ENCODE measurements at regions not wholly inside any gene's neighbourhood (a gene's known extent, or its start where the extent isn't known, plus 50 kb on each side); places are given as distances from the start of the nearest gene placed in this dataset.
A peak's percentile ranks its signal among the peaks of the same experiment; 100 is the strongest.
"Not testable (repeated sequence)": the region's sequence is repeated elsewhere in the genome, so short reads cannot be mapped to it uniquely, and the experiment has no call there.

DNA sequence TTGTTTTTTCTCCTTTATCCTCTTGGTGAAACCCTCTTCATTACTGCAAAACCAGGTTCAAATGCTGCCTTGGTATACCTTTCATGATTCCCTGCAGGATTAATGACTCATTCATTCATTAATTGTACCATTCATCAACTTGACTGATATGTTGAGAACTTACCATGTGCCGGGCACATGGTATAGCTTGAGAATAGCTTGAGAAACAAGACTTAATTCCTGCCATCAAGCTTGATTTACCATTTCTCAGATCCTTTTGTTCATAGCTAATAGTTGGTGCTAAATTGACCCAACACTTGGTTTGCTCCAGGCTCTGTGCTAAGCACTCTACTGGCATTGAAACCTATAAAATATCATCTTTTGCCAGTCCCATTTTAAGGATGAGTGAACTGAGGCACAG, 165.7 kb downstream of the YIPF5 start:
- no peak for DNase-seq

DNA sequence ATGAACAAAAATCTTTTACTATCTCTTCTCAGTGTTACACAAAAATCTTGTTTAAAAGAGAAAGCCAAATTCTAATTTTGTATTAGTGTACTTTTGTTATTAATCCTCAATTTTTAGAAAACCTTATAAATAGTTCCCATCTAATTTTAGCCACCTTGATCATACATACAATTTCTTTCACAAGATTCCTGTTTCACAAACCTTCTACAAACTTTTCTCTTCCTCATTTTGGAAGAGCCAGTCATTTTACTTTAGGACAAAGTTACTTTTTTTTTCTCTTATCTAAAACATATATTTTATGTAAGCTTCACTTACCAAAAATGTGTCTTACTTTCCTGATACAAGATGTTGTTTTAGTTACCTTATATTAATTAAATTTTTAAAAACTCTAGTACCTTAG, 161.3 kb downstream of the YIPF5 start:
- no peak for DNase-seq

DNA sequence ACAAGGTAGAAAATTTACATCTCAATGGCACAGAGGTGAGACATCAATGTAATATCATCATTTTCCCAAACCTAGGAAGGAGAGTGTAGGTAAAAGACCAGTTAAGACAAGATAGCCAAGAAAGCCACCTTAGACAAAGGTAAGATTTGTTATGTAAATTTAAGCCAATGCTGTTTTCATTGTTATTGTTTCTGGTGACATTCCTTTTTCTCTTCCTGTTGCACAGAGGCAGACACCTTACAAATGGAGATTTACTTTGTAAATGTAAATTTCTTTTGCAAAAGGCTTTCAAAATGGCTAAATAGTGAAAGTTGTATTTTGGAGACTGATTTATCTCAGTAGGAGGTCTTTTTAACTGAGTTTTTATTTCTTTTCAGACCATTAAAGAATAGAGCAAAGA, 159.1 kb downstream of the YIPF5 start:
- DNase-seq = no peak

DNA sequence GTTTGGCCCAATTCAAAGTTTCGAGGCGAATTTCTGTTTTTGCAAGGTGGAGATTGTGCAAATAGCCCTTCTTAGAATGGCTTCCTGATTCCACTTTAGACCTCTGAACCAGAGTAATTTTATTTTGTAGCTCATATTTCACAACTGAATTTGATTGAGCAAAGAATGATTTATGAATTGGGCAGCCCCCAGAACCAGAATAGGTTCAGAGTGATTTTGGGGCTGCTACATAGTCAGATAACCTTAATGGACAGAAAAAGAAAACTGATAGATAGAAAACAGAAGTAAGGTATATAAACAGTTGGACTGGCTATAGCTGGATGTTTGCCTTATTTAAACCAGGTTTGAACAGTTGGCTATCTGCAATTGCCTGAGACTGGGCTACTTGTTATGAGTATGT, 156.6 kb downstream of the YIPF5 start:
- no peak for DNase-seq

DNA sequence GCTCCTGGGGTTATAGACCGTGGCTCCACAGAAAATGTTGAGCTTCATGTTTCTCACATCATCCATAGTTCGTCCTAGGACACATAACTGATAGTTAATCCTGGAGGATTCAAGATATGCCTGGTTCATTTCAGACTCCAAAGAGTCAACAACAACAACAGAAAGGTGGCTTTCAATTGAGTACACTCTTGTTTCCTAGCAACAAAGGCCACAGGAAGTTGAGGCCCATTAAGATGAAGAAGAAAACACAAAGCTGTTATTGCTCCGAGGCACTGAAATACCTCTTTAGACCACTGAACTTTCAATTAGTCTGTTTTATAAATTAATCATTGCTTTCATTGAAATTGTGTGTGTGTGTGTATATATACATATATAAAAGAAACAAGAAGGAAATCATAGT, 154.5 kb downstream of the YIPF5 start:
- peak; percentile 37 for DNase-seq

DNA sequence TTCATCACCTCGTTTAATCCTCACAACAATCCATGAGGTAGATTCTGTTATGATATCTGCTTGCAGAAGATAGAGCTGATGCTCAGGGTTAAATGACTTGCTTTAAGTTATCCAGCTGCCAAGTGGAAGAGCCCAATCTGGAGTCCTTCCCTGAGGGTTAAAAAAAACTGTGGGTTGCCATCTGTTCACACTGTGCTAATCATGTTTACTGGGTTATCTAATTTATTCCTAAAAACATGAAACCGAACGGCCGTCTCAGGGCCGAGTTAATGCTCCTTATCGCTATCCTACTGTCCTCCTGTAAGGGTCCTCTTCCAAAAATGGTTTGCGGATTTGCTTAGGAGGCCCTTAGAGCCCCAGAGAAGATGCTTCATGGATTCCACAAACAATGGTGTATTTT, 153.3 kb downstream of the YIPF5 start:
- DNase-seq = no peak

DNA sequence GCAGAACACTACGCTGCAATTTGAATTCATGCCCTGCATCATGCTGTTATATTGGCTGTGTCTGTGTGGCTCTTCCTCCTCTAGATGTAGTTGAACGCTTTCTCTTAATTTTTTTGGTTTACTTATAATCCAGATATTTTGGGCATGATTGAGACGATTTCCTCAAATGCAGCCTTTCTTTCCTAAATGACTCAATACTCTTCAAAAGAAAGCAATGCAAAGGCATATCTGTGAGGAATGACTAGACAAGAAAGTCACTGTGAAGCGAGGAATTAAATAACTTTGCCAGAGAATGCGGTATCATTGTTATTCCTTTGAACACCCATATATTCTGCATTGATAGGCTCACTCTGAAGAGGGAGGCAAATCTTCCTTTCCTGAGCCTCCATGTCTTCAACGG, 152.8 kb downstream of the YIPF5 start:
- DNase-seq = no peak

DNA sequence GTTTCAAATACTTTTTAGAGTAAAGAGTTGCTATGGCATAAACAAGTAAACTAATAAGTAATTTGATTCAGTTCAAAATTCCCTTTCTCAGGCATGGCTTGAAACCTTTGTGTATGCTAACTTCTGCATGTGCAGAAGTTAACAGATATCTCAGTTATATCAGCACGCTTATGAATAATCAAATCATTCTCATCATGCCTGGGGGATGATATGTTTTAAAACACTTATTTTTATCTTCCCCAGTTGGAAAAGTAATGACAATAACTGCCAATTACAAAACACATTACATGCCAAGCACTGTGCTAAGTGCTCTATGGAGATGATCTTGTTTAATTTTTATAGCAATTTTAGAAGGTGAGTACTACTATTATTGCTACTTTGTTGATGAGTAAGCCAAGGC, 146.4 kb downstream of the YIPF5 start:
- DNase-seq = no peak

DNA sequence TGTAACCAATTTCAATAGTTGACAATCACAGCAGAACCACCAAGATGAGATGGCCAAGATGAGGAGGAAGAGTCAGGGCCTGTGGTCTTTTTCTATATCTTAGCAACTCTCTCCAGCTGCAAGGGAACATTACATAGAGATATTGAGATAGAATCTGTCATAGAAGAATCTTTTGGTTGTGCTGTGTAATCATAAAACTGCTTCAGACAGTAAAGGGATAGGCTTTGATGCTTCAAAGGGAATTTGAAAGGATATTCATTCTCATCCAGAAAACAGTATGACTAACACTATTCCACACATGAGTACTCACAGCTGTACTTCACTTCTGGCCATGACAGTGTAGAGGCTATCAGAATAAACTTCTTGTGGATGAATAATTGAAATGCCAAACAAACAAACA, 145.9 kb downstream of the YIPF5 start:
- DNase-seq = peak; percentile 28

DNA sequence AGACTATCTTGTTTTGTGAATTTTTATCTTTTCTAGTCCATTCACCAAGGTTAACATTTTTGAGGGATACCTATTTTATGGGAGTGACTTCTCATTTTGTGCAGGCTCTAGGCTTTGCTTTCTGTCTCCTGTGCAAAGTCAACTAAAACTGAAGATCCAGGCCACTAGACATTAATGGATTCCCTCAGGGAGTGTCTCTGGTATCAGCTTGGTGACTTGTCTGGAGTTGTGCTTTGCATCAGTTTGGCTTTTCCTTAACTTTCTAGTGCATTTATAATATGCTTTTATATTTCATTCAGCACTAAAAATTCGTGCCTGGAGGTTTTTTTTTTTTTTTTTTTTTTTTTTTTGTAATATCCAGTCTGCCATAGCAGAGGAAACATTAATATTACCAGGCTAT, 144.2 kb downstream of the YIPF5 start:
- no peak for DNase-seq

DNA sequence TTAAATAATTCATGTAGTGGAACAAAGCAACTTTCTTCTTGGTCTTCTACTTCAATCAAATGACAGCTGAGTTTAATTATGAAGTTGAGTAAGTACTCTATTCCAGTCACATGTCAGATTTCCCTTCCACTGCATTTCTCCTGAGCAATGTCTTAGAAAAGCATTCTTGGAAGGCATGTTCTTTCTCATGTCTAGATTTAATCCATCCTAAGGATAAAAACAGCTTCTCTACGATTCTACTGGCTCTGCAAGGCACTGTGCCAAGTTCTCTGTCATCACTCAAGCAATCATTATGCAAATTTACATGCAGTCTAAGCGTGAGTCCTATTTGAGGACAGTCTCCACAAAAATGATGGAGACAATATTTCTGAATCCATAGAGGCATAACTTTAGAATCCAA, 142.4 kb downstream of the YIPF5 start:
- DNase-seq = peak; percentile 56

DNA sequence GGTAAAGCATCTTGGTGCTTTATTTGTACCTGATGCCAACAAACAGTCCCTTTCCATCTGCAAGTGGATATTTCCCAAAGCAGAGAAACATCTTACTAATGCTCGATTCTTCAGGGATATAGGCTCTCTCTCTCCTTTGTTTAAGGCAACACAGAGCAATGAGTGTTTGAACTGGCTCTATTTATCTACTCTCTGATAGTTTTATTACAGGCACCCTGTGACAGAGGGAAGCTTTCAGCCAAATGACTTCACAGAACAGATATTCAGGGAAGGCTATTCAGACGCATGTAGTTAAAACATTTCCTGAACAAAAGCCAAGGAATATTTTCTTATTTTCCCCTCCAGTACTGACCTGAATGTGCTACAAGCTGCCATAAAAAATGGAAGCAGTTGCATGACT, 141.8 kb downstream of the YIPF5 start:
- peak; percentile 69 for DNase-seq

DNA sequence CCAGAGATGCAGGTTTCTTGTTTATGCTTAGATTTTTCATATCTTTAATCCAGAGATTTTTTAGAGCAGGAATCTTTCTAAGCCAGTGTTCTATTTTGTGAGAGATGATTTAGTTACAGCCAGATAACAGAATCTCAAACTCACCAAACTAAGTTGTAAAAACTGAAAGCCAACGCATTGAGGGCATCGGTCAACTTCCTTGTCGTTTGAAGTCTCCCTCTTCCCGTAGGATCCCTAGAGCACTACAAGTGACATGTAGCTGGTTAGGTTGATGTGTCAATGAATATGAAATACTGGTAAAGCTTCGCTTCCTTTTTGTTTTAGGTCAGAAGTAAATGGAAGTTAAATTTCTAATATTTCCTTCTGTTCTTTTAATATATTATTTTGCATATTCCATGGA, 139.6 kb downstream of the YIPF5 start:
- DNase-seq = no peak

DNA sequence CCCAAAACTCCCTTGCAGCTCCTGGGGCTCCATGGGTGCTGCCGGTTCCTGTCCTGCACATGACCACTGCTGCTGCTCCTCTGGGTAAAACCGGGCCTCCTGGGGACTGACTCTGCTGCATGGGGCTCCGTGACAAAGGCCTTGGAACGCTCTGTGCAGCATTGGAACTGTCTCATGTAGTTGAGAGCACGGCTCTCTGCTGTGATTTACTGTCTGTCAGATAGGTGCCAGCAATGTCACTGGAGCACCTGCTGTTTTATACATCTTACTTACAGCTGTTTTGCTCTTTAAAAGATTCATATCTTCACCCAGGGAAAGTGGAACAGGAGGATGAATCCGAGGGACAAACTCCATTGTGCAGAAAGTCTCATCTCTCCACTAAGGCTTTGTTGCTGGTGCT, 138.1 kb downstream of the YIPF5 start:
- DNase-seq = no peak

DNA sequence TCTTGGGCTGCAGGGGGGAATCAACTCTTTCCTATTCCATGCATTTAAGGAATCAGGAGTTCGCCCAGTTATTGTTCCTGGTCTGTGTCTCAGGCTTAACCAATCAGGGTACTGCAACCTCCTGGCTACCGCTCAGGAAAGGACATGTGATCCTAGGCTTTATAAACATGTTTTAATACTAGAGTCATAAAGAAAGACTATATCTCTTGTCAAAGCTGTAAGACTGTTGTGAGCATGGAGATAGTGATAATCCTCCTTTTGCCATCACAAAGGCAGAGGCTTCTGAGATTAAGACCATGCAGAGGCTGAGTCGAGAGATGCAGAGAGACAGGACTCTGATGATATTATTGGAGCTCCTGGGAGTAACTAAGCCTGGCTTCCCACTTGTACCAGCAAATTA, 137.0 kb downstream of the YIPF5 start:
- DNase-seq = no peak

DNA sequence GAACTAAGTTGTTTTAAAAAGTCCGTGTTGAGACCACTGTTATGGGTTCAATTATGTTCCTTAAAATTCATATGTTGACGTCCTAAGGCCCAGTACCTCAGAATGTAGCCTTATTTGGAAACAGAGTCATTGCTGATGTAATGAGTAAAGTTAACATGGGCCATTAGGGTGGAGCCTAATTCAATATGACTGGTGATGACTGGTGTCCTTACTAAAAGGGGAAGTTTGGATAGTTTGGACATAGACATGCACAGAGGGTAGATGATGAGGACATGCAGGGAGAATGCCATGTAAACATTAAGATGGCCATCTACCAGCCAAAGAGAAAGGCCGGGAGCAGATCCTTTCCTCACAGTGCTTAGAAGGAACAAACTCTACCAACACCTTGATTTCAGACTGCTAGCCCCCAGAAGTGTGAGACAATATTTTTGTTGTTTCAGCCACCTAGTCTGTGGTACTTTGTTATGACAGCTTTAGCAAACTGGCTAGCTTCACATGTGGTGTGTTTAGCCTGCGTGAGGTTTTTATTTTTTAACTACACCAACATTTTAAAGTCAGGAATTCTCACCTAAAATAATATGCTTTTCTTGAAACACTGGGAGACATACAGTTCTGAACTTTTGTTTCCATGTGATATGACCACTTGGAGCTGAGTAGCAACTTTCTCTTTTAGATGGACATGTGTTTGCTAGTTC, 135.3 kb downstream of the YIPF5 start:
- no peak for DNase-seq

DNA sequence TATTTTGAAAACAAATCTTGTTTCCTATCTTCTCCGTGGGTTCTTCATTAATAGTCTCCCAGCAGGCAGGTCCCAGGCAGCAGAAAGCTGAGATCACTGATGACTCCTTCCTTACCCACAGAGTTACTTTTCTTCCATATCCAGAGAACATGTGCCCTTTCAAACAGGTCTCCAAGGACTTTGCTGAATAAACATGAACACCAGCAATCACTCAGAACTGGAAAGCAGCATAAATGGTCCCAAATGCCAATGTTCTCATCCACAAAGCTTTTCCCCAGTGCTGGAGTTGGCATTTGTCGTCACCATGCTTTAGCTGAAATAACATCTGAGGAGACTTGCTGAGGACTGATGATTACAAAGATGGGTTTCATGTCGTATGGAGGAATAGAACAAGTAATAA, 134.0 kb downstream of the YIPF5 start:
- no peak for DNase-seq

DNA sequence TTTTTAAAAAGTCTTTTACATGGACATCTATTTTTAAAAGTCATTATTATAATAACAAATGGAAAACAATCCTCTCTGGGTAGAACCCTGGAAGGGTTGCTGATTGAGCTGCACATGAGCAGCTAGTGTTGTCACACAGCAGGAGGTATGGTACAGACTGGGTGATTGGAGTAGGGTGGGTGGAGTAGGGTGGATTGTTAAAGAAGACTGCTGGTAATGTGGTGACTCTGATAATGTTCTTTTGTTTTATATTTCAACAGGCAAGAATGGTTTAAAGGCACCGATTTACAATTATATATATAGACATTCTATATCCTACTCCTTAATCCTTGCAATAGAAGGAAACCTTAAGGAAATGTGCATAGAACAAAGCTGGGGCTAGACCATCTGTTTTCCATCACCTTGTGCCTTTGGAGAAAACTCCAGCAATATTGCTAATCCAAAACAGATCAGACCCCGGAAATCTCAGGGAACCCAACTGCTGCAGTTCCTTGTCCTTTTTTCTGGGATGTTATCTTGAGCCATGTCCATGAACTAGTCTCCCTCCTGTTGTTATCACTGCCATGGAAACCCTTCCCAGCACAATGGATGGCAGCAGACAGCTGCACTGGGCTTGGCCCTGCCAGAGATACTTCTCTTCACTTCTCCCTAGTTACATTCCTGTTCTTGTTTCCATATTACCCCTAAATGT, 129.7 kb downstream of the YIPF5 start:
- no peak for DNase-seq

DNA sequence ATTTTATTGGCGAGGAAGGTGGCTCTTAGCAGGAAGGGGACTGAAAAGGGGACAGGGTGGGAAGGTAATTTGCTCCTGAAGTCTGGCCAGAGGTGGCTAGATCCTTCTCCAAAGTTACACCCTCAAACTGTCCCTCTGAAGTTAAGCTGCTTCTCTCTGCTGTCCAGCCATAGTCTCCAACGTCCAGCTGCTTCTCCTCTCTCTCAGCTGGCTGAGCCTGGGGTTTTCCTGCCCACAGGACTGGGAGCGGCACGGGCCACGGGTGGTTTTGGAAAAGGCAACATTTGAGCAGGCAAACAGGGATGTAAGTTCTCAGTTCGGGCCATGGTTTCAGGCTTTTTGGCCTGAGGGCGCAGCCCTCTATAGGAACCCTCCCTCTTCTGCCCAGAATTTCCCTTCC, 128.3 kb downstream of the YIPF5 start:
- DNase-seq = no peak

DNA sequence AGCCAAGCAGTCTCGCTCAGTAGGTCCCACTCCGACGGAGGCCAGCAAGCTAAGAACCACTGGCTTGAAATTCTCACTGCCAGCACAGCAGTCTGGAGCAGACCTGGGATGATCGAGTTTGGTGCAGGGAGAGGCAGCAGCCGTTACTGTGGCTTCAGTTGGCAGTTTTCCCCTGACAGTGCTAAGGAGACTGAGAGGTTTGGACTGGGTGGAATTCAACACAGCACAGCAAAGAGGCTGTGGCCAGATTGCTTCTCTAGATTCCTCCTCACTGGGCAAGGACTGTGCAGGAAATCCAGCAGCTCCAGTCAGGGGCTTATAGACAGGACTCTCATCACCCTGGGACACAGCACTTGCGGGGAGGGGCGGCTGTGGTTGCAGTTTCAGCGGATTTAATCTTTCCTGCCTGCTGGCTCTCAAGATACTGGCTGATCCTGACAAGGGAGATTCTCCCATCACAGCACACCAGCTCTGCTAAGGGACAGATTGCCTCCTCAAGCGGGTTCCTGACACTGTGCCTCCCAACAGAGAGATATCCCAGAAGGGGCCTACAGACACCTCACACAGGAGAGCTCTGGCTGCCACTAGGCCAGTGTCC, 122.1 kb downstream of the YIPF5 start:
- DNase-seq = no peak

DNA sequence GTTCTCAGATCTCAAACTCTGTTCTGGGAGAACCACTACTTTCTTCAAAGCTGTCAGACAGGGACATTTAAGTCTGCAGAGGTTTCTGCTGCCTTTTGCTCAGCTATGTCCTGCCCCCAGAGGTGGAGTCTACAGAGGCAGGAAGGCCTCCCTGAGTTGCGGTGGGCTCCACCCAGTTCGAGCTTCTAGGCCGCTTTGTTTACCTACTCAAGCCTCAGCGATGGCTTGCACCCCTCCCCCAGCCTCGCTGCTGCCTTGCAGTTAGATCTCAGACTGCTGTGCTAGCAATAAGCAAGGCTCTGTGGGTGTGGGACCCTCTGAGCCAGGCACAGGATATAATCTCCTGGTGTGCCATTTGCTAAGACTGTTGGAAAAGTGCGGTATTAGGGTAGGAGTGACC, 115.1 kb downstream of the YIPF5 start:
- not testable (repeated sequence) for DNase-seq

DNA sequence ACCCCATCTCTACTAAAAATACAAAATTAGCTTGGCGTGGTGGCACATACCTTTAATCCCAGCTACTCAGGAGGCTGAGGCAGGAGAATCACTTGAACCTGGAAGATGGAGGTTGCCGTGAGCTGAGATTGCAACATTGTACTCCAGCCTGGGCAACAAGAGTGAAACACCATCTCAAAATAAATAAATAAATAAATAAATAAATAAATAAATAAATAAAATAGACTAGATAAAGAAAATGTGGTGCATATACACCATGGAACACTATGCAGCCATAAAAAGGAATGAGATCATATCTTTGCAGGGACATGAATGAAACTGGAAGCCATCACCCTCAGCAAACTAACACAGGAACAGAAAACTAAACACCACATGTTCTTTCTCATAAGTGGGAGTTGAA, 110.4 kb downstream of the YIPF5 start:
- not testable (repeated sequence) for DNase-seq

DNA sequence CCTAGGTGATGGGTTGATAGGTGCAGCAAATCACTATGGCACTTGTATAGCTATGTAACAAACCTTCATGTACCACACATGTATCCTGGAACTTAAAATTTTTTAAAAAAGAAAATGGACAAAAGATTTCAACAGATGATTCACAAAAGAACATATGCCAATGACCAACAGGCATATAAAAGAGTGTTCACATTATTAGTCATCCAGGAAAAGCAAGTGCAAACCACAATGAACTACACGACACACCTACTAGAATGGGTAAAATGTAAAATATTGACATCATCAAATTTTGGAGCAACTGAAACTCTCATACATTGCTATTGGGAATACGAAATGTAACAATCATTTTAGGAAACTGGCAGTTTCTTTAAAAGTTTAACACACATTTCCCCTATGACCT, 109.9 kb downstream of the YIPF5 start:
- DNase-seq = no peak

DNA sequence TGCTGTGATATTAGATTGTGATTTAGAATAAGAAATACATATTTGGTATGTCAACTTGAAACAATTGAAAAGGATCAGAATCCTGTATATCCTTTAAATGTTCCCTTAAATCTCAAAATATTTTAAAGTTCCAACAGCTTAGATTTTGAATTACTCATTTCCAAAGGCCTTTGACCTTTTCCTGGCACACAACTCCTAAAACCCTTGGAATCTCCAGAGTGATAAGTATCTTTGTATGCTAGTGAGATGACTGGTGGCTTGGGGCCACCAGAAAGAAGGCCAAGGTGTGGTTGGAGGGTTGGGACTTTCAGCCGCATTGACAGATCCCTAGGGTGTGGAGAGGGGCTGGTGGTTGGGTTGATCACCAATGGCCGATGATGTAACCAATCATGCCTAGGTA, 104.7 kb downstream of the YIPF5 start:
- DNase-seq = no peak

All from renal pelvis (tissue), 1 donor.